ENCODE measurements at regions not wholly inside any gene's neighbourhood (a gene's known extent, or its start where the extent isn't known, plus 50 kb on each side); places are given as distances from the start of the nearest gene placed in this dataset.
"Not testable (repeated sequence)": the region's sequence is repeated elsewhere in the genome, so short reads cannot be mapped to it uniquely, and the experiment has no call there.

DNA sequence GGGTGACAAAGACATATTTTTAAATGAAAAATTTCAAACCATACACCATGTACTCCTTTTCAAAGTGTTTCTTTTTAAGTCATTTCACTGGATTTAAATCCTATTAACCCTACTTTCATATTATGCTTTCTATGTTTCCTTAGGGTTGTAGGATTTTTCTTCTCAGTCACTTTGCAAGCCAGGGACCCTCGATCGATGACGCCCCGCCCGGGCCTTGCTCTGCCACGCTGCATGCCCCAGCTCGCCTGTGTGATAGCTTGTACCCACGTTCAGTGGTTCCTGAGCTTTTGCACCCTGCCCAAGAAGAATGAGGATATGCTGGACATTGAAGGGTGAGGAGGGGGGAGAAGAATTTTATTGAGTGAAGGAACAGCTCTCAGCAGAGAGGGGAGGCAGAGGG, 568.0 kb downstream of the TRIB2 start:
- ATAC-seq (no peak), DNase-seq (no peak)
- no peaks in the 10 kb centered on the region for H3K27me3 ChIP-seq
- TF ChIP-seq, protein P1, sequence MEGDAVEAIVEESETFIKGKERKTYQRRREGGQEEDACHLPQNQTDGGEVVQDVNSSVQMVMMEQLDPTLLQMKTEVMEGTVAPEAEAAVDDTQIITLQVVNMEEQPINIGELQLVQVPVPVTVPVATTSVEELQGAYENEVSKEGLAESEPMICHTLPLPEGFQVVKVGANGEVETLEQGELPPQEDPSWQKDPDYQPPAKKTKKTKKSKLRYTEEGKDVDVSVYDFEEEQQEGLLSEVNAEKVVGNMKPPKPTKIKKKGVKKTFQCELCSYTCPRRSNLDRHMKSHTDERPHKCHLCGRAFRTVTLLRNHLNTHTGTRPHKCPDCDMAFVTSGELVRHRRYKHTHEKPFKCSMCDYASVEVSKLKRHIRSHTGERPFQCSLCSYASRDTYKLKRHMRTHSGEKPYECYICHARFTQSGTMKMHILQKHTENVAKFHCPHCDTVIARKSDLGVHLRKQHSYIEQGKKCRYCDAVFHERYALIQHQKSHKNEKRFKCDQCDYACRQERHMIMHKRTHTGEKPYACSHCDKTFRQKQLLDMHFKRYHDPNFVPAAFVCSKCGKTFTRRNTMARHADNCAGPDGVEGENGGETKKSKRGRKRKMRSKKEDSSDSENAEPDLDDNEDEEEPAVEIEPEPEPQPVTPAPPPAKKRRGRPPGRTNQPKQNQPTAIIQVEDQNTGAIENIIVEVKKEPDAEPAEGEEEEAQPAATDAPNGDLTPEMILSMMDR (IDR thresholded peaks at IDR 0.05) = no peak
- TF ChIP-seq POLR2A (IDR thresholded peaks at IDR 0.05) = no peak
- no peaks in the 10 kb centered on the region for H3K4me1 ChIP-seq
- H3K36me3 ChIP-seq = no peaks in the 10 kb centered on the region
- no peak overlapping the region for H3K4me3 ChIP-seq
- H3K27ac ChIP-seq = no peak overlapping the region
- intact Hi-C loops (cut with DNase I) = no loop called here
- 83 to 90% (median 87%) methylated on average over 8 of the region's 8 CpGs for WGBS, 4 donors
- H3K9me3 ChIP-seq = peaks cover 0 to 5% (median 0%) of the 10 kb centered on the region in 12 donors

DNA sequence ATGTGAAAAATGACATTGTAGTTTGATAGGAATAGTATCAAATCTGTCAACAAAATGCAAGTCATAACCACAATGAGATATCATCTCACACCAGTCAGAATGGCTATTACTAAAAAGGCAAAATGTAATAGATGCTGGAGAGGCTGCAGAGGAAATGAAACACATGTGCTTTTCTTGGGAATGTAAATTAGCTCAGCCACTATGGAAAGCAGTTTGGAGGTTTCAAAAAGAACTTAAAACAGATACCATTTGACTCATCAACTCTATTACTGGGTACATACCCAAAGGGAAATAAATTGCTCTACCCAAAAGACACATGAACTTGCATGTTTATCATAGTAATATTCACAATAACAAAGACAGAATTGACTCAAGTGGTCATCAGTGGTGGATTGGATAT, 572.6 kb downstream of the TRIB2 start:
- H3K9me3 ChIP-seq = peaks cover 0 to 5% (median 0%) of the 10 kb centered on the region in 12 donors
- no peaks in the 10 kb centered on the region for H3K4me1 ChIP-seq
- H3K27me3 ChIP-seq = no peaks in the 10 kb centered on the region
- no peak overlapping the region for H3K4me3 ChIP-seq
- H3K36me3 ChIP-seq = no peaks in the 10 kb centered on the region
- ATAC-seq = no peak
- TF ChIP-seq, protein P1 (IDR thresholded peaks at IDR 0.05) = no peak
- no peak for DNase-seq
- H3K27ac ChIP-seq = no peak overlapping the region
- intact Hi-C loops (cut with DNase I) = no loop called here

- H3K27ac ChIP-seq; ATAC-seq; H3K4me1 ChIP-seq; DNase-seq; H3K27me3 ChIP-seq; H3K36me3 ChIP-seq; H3K4me3 ChIP-seq; H3K9me3 ChIP-seq; intact Hi-C loops (cut with DNase I): not testable (repeated sequence)
- WGBS, 4 donors = 85 to 92% (median 87%) methylated on average over 16 to 33 of the region's 33 CpGs
Measured at GRCh38 chr2:13308478-13308805, 591.7 kb downstream of the TRIB2 start.

- no peaks in the 10 kb centered on the region for H3K4me1 ChIP-seq
- TF ChIP-seq POLR2A (IDR thresholded peaks at IDR 0.05) = no peak
- TF ChIP-seq, protein P1 (IDR thresholded peaks at IDR 0.05) = no peak
- H3K4me3 ChIP-seq = no peak overlapping the region
- WGBS, 4 donors = 78 to 87% (median 86%) methylated on average over 4 of the region's 4 CpGs
- H3K27me3 ChIP-seq = no peaks in the 10 kb centered on the region
- H3K36me3 ChIP-seq = no peaks in the 10 kb centered on the region
- H3K9me3 ChIP-seq = peaks cover 0 to 13% (median 1%) of the 10 kb centered on the region in 12 donors
- intact Hi-C loops (cut with DNase I) = no loop called here
- H3K27ac ChIP-seq = no peak overlapping the region
- ATAC-seq (no peak), DNase-seq (no peak)
Measured at GRCh38 chr2:13308989-13309388, 592.3 kb downstream of the TRIB2 start.

GRCh38 chr2:13332060-13332459, 615.3 kb downstream of the TRIB2 start:
- H3K4me3 ChIP-seq = no peak overlapping the region
- no peaks in the 10 kb centered on the region for H3K27me3 ChIP-seq
- intact Hi-C loops (cut with DNase I) = no loop called here
- no peaks in the 10 kb centered on the region for H3K4me1 ChIP-seq
- no peaks in the 10 kb centered on the region for H3K36me3 ChIP-seq
- ATAC-seq (no peak), DNase-seq (no peak)
- WGBS, 4 donors = 58 to 70% (median 66%) methylated on average over 2 of the region's 2 CpGs
- peaks cover 0 to 5% (median 0%) of the 10 kb centered on the region in 12 donors for H3K9me3 ChIP-seq
- TF ChIP-seq POLR2A (IDR thresholded peaks at IDR 0.05) = no peak
- TF ChIP-seq, protein P1 (IDR thresholded peaks at IDR 0.05) = no peak
- H3K27ac ChIP-seq = no peak overlapping the region

- ATAC-seq; H3K27ac ChIP-seq; intact Hi-C loops (cut with DNase I); H3K9me3 ChIP-seq; H3K36me3 ChIP-seq; H3K27me3 ChIP-seq; H3K4me1 ChIP-seq; H3K4me3 ChIP-seq; DNase-seq: not testable (repeated sequence)
Measured at GRCh38 chr2:13334071-13334470, 617.3 kb downstream of the TRIB2 start.

All from heart left ventricle (tissue), 16 donors.